ENCODE measurements at regions not wholly inside any gene's neighbourhood (a gene's known extent, or its start where the extent isn't known, plus 50 kb on each side); places are given as distances from the start of the nearest gene placed in this dataset.

DNA sequence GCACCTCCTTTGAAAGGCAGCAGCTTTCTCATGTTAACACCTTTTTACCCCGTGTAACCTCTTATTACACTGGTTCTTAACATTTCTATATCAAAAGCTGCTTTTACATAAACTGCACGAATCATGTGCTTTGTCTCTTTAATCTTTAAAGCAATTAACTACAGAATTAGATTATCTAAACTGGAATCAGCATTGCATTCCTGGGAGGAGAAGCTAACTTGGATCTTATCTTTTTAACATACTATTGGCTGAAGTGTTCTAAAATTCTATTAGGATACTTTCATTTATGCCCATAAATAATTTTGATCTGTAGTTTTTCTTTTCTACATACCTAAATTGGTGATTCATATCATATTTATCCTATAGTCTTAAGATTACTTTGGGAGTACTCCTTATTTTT is 428.4 kb upstream of the IGFBP3 start:
- TF ChIP-seq, protein P1, sequence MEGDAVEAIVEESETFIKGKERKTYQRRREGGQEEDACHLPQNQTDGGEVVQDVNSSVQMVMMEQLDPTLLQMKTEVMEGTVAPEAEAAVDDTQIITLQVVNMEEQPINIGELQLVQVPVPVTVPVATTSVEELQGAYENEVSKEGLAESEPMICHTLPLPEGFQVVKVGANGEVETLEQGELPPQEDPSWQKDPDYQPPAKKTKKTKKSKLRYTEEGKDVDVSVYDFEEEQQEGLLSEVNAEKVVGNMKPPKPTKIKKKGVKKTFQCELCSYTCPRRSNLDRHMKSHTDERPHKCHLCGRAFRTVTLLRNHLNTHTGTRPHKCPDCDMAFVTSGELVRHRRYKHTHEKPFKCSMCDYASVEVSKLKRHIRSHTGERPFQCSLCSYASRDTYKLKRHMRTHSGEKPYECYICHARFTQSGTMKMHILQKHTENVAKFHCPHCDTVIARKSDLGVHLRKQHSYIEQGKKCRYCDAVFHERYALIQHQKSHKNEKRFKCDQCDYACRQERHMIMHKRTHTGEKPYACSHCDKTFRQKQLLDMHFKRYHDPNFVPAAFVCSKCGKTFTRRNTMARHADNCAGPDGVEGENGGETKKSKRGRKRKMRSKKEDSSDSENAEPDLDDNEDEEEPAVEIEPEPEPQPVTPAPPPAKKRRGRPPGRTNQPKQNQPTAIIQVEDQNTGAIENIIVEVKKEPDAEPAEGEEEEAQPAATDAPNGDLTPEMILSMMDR (IDR thresholded peaks at IDR 0.05) = no peak
- no peak for TF ChIP-seq POLR2A (IDR thresholded peaks at IDR 0.05)
